KOPT-K1 (cell line): ENCODE measurements at regions not wholly inside any gene's neighbourhood (a gene's known extent, or its start where the extent isn't known, plus 50 kb on each side); places are given as distances from the start of the nearest gene placed in this dataset.

Experiments used
- H3K27ac ChIP-seq: fragments of 200-600 bp; sonication (generic); 2 replicates; pipeline ENCODE4 v1.5.1; 2016; ENCODE audit warnings: antibody characterized with exemption, mild to moderate bottlenecking, low read depth, low read length; ENCODE audit not compliant: poor library complexity, severe bottlenecking
- H3K36me3 ChIP-seq: fragments of 200-600 bp; sonication (generic); 2 replicates; pipeline ENCODE4 v1.5.1; 2017; ENCODE audit warnings: antibody characterized with exemption, mild to moderate bottlenecking, low read length, moderate library complexity; ENCODE audit not compliant: insufficient read depth
- H3K9me3 ChIP-seq: fragments of 200-600 bp; sonication (generic); 2 replicates; pipeline ENCODE4 v1.5.1; 2017; ENCODE audit warnings: antibody characterized with exemption, low read length, mild to moderate bottlenecking; ENCODE audit not compliant: insufficient read depth, poor library complexity, severe bottlenecking

DNA sequence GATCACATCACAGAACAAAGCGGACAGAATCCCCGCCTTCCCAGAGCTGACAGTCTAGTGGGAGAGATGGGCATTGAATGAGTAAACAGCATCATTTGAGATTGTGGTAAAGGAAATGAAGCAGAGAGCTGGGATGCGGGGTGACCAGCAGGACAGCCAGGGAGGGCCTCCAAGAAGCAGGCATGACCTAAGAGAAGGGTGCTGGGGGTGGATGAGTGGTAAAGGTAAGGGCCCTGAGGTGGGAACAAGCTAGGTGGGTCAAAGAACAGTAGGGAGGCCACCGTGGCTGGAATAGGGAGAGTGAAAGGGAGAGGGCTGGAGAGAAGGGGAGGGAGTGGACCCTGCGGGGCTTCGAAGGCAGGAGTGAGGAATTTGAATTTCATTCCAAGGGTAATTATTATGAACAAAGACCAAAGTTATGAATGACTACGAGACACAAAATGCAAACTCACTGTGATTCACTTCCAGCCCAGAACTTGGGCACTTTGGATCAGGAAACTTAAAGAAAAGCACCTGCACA is 61.4 kb downstream of the CEBPB start:
- no peaks in the 10 kb centered on the region for H3K36me3 ChIP-seq
- no peaks in the 10 kb centered on the region for H3K9me3 ChIP-seq
- no peak overlapping the region for H3K27ac ChIP-seq

DNA sequence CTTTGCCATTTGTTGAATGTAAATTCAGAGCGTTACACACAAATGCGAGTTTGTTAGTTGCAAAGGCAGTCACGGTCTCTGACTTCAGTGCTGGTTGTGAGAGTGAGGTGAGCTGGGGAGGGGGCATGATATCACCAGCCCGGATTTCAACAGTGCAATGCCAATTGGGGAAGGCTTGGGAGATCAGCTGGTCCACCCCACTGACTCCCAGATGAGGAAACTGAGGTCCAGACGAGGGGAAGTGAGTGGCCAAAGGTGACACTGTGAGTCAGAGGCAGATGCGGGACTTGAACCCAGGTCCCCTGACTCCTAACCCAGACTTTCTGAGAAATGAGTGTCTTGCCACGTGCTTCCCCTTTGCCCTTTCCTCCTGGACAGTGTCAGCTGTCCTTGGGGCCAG is 62.1 kb downstream of the CEBPB start:
- Histone ChIP-seq H3K27ac (no peak overlapping the region), H3K9me3 (no peaks in the 10 kb centered on the region), H3K36me3 (no peaks in the 10 kb centered on the region)

DNA sequence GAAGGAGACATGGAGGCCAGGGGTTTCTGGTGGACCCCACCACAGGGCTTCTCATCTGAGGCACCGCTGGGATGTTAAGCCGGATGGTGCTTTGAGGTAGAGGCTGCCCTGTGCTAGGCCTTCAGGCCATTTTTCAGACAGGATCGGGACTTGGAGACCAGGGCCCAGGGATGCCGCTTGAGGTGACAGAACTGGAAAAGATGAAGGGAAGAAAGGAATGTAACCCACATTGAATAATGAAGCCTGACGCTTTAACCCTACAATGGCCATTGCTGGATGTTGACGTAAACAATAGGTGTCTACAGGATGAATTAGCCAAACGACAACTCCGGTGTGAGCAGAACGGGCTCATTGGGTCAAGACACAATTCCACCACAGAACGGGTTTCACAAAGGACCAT is 62.5 kb downstream of the CEBPB start:
- Histone ChIP-seq H3K9me3 (no peaks in the 10 kb centered on the region), H3K36me3 (no peaks in the 10 kb centered on the region), H3K27ac (no peak overlapping the region)

GRCh38 chr20:50254466-50255079 is 63.9 kb downstream of the CEBPB start:
- H3K27ac ChIP-seq, result no peak overlapping the region
- no peaks in the 10 kb centered on the region for H3K9me3 ChIP-seq
- H3K36me3 ChIP-seq, result no peaks in the 10 kb centered on the region

DNA sequence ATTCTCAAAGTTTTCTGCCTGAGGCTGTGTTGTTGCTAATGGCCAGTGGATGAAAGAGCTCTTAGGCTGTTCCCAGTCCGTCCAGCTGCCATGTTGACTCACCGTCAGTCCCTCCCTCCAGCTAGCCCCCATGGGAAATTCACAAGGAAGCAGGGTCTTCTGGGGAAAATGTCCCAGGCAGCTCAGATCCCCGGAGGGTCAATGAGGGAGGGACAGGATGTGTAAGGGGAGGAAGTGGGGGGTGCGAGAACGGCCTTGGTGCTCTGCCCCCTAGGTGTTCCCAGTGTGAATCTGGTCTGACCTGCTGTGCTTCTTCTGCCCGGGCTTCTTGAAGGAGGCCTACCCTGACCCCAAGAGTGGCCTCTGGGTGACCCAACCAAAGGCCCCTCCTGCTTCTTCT is 65.9 kb downstream of the CEBPB start:
- H3K9me3 ChIP-seq, result no peaks in the 10 kb centered on the region
- H3K27ac ChIP-seq, result no peak overlapping the region
- H3K36me3 ChIP-seq, result no peaks in the 10 kb centered on the region

DNA sequence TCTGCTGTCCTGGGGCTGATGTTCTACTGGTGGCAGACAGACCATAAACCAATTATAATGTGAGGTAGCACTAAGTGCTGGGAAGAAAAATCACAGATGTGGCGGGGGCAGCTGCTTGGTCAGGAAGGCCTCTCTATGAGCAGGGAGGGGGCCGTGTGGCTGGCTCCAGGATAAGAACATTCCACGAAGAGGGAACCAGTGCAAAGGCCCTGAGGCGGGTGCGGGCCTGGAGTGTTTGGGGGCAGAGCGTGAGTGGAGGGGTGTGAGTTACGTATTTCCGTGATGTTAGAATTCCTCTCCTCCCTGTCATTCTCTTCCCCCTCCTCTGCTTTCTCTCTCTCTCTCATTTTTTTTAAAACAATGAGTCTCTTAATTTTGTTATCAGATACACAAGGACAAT is 67.2 kb downstream of the CEBPB start:
- Histone ChIP-seq H3K36me3 (no peaks in the 10 kb centered on the region), H3K27ac (no peak overlapping the region), H3K9me3 (no peaks in the 10 kb centered on the region)

GRCh38 chr20:50258790-50259483 is 68.3 kb downstream of the CEBPB start:
- no peaks in the 10 kb centered on the region for H3K36me3 ChIP-seq
- H3K9me3 ChIP-seq, result no peaks in the 10 kb centered on the region
- H3K27ac ChIP-seq, result no peak overlapping the region

- Histone ChIP-seq H3K27ac (no peak overlapping the region), H3K9me3 (no peaks in the 10 kb centered on the region), H3K36me3 (no peaks in the 10 kb centered on the region)
Measured at GRCh38 chr20:50259705-50260478, 69.3 kb downstream of the CEBPB start.

DNA sequence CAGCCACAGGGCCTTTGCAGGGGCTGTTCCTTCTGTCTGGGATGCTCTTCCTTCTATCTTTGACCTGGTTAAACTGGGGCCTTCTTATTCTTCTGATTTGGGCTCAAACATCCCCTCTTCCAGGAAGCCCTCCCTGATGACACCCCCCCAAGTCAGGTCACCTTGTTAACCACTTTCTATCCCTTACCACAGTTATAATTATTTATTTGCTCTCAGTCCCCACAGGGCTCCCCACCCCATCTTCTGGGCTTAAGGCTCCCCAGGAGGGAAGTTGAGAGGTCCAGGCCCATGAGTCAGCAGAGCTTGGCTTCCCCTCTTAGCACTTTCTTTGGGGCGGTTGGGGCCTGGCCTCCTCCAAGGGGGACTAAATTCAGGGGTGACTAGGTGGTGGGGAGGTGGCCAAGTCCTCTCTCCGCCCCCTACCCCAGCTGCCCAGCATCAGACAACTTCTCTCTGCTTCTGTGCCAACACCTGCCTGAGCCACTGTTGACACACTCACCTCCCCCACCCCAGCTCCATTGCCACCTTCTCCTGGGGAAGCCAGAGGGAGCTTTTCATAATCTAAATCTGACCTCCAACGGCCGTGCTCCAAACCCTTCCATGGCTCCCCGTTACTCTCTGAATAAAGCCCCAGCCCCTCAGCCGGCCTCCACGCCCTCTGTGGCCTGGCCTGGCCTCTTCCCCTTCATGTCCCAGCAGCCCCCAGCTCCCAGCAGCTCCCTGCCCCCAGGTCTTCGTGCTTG is 70.0 kb downstream of the CEBPB start:
- Histone ChIP-seq H3K9me3 (no peaks in the 10 kb centered on the region), H3K27ac (no peak overlapping the region), H3K36me3 (no peaks in the 10 kb centered on the region)

GRCh38 chr20:50261471-50262212 is 71.0 kb downstream of the CEBPB start:
- H3K36me3 ChIP-seq, result no peaks in the 10 kb centered on the region
- no peak overlapping the region for H3K27ac ChIP-seq
- H3K9me3 ChIP-seq, result no peaks in the 10 kb centered on the region

DNA sequence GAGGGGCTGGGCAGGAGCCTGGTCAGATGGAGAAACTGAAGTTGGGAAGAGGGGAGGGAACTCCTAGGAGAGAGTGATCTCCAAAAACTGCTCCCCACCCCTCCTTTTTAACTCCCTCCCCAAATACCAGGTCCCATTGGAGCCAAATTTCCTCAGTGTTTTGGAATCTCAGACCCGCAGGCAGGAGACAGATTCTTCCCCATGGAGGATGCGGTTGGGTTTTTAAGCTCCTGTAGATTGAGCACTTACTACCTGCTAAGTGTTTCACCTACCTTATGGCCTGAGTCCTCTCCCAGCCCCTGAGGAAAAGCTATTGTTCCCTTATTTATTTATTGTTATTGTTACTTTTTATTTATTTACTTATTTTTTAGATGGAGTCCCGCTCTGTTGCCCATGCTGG is 73.2 kb downstream of the CEBPB start:
- Histone ChIP-seq H3K27ac (no peak overlapping the region), H3K36me3 (no peaks in the 10 kb centered on the region), H3K9me3 (no peaks in the 10 kb centered on the region)

- H3K9me3 ChIP-seq, result no peaks in the 10 kb centered on the region
- no peaks in the 10 kb centered on the region for H3K36me3 ChIP-seq
- no peak overlapping the region for H3K27ac ChIP-seq
Measured at GRCh38 chr20:50264534-50265145, 74.0 kb downstream of the CEBPB start.

- Histone ChIP-seq H3K27ac (no peak overlapping the region), H3K9me3 (no peaks in the 10 kb centered on the region), H3K36me3 (no peaks in the 10 kb centered on the region)
Measured at GRCh38 chr20:50265245-50265946, 74.8 kb downstream of the CEBPB start.
